HG03103 (cell line): ENCODE measurements at regions not wholly inside any gene's neighbourhood (a gene's known extent, or its start where the extent isn't known, plus 50 kb on each side); places are given as distances from the start of the nearest gene placed in this dataset.
"Not testable (repeated sequence)": the region's sequence is repeated elsewhere in the genome, so short reads cannot be mapped to it uniquely, and the experiment has no call there.

Experiments used
- ATAC-seq: cut with Tn5 transposase; IDR thresholded peaks from one replicate; pipeline ENCODE4 v1.9.1; 2021; ENCODE audit warnings: low read depth; ENCODE audit not compliant: unreplicated experiment

DNA sequence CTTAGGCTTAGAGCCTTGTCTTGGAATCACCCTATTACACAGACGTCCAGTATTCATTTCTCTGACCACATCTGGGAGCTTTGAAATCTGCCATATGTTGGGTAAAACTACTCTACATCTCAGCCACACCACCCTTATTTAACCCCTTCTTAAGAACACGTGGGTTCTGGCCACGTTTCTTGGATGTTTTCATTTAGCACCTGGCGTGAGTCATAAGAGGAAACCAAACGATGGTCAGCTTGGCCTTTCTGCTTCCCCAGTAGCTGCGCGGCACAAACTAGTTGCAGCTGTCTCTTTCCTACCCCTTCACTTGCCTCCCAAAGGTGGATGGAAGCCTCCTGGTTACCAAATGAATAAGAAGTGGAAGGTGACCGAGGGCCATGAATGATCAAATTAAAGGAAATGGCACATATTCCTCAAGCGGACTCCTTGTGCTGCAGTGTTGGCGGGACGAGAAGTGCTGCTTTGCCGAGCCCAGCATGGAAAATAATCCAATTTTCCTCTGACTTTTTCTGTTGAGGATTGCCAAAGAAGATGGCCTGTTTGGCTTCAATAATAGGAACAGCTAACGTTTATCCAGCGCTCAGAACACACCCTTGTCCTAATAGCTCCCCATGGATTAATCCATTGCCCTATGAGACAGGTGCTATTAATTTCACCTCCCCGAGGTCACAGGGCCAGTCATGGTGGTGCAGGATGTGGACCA lies 154.1 kb downstream of the ZNF664 start:
- ATAC-seq, result no peak

DNA sequence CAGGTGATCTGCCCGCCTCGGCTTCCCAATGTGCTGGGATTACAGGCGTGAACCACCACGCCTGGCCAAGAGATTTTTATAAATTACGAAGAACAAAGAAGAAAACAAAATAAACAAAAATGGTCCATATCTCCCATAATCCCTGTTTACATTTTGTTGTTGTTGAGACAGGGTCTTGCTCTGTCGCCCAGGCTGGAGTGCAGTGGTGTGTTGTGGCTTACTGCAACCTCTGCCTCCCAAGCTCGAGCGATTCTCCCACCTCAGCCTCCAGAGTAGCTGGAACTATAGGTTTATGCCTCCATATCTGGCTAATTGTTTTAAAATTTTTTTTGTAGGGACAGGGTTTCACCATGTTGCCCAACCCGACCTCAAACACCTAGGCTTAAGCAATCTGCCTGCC lies 156.1 kb downstream of the ZNF664 start:
- no peak for ATAC-seq

DNA sequence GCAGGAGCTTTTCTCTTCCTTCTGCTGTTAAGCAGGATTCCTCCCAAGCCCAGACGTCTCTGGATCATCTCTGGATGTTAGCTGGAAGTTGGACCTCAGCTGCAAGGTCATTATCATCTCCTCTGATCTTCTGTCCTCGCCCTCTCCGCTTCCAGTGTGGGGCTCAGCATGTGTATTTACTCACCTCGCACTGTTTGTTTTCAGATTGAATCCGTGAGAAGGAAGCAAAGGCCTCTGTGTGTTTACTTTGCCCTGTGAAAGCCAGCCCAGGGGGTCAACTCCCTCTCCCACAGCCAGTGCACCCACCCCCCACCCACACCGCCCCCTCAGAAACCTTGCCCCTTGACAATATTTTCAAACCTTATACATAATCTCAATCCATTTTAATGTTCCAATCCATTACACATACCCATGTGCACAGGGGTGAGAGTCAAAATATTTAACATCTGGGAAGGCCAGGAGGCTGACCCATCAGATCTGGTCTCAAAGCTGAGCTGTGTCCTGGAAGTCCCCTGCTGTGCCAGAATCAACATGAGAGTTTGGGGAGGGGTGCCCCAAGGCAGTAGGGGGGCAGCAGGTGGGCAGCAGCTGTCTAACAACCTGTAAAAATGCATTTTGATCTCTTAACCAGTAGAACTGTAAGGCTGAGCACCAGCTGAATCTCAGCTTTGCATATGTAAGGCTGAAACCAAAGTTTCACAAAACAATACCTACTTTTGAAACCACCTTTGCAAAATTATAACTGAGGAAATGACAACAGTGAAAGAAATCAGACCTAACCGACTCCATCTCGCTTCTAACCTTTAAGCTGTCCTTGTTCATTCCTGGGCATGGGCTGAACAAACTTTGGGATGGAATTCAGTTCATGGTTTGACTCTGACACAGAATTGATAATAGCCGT lies 157.9 kb downstream of the ZNF664 start:
- ATAC-seq, result no peak

DNA sequence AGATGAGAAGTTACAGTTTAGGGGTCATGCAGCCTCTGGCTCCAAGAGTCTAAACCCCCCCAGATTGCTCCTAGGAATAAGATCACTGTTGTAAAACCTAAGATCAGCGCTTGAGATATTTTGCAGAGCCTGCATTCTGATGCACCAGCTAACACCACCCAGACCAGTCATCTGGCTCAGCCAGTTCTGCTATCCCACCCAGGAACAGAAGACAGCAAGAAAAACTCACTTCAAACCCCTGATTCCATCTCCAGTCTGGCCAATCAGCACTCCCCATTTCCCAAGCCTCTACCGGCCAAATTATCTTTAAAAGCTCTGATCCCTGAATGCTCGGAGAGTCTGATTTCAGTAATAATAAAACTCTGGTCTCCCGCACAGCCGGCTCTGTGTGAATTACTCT lies 158.6 kb downstream of the ZNF664 start:
- ATAC-seq, result no peak

DNA sequence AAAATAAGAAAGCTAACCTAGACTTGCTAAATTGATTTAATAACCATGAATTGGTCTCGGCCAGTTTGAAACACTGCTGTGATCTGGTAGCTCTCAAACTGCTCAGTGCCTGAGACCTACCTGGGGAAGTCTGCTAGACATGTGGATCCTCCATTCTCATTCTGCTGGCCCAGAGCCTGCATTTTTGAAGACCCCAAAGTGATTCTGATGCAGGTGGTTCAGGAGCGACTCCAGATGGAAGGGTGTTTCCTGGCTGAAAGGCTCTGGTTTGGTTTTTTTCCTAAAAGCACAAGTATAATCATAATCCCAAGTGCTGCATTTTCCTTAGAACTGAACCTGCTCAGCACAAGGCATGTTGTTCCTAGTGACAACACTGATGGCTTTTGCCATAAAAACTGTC lies 159.5 kb downstream of the ZNF664 start:
- no peak for ATAC-seq

DNA sequence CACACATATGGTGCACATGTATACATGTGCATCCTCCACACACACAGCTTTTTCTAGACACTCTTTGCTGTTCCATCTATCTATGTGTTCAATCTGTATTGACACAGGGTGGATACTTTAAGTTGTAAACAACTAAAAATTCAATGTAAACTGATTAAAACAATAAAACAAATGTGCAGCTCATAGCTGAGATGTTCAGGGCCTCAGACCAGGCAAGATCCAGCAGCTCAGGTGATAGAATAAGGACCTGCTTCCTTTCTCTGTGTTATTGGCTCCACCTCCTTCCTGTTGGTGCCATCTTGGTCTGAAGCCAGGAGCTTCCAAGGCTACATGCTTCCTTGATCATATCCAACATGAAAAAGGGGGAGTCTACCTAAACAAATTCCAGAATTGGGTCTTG lies 158.1 kb upstream of the RFLNA start:
- ATAC-seq, result no peak

DNA sequence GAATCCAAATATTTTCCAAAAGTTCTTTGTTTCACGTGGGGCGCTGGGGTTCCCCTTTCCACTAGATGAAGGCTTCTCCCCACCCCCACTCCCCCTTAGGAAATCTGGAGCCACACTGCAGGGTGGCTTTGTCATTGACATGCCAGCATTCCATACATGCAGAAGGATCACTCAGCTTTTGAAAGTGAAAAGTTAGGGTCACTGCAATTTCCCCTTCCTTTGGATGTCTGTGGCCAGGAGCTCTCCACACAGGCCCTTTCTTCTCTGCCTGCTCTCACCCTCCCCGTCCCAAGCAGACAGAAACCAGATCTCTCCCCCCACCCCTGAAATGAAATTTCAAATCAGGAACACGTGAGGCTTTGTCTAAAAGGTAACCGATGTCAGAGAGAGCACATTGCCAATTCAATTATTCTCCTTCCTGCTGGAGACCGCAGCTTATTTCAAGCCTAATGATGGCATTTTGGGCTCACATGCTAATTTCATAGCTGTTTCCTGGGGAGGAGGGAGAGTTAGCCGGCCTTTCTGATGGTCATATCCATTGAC lies 153.9 kb upstream of the RFLNA start:
- no peak for ATAC-seq

DNA sequence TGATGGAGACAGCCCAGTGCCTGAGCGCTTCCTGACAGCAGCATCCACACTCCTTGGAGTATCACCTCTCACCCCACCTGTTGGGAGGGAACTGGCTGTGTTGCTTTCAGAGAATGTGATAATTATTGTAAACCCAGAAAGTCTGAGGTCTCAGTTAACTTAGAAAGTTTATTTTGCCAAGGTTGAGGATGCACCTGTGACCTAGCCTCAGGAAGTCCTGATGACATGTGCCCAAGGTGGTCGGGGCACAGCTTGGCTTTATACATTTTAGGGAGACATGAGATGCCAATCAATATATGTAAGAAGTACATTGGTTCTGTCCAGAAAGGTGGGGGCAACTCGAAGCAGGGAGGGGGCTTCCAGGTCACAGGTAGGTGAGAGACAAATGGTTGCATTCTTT lies 153.3 kb upstream of the RFLNA start:
- not testable (repeated sequence) for ATAC-seq

DNA sequence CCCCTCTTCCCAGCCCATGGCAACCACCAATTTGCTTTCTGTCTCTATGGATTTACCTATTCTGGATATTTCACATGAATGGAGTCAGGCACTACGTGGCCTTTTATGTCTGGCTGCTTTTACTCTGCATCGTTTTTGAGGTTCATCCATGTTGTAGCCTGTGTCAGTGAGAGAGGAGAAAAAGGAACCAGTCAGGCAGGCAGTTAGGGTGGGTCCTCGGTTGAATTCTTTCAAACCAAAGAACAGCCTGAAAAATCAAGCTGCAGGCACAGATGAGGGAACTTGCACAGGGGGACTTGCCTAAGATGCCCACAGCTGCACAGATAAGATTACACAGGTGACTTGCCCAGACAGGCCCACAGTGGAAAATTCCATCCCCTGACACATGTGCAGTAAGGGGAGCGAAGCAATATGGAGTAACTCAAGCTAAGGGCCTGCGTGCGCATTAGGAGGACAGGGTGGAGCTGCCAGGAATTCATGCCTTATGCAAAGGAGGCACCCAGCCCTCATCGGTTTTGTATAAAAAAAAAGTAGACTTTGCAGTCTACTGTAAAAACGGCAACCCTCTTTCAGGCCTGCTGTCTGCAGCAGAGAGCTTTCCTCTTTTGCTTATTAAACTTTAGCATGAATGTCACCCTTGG lies 152.4 kb upstream of the RFLNA start:
- ATAC-seq, result no peak

DNA sequence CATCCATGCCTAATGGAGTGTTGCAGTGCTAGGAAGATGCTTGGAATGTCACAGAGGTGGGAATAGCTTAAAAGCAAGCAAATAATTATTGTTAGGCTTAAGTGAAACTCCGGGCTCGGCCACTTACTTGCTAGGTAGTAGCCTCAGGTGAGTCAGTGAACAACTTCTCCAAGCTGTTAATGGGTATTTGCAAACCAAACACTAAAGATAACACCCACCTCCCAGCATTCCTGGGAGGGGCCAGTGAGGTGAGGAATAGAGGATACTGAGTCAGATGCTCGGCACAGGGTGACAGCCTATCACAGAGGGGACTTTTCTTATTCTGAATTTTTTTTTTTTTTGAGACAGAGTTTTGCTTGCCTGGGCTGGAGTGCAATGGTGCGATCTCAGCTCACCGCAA lies 151.2 kb upstream of the RFLNA start:
- no peak for ATAC-seq

DNA sequence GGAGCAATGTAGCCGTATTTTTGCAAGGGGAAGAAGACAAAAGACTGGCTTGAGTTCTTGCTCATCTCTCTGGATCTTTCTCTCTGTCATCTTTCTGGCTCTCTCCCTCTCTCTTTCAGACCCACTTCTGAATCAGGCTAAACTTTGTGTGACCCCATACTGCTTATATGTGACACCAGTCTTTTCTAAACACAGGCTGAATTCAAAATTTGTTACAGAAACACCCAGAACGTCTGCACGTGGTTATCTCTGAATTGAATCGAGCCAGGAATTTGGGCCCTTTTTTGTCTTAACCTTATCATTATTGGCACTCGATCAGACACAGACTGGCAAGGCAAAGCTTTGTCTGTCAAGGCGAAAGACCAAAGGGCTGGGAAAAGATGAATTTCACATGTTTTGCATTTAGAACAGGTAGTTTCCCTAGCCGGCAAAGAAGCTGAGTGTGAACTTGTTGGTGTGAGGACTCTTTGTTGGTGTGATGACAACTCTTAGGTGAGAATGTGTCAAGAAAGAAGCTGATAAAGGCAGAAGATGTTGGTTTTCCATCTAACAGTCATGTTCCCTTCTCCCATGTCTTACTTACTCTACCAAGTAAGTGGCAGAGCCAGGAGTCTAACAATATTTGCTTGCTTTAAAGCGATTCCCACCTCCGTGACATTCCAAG lies 150.2 kb upstream of the RFLNA start:
- no peak for ATAC-seq

DNA sequence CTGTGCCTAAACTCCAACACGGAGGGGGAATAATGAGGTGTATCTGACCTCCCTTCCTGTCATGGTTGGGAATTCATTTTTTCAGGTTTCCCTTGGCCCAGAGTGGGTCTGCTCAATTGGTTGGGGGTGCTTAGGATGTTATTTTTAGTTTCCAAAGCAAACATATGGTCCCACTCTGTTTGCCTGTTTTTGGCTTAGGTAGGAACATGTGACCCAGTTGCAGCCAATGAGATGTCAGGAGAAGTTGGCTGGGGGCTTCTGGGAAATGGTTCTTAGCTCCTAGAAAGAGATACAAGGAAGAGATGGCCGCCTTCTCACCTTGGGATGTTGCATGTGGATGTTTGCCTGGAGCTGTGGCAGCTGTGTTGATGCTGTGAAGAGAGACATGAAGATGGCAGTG lies 147.9 kb upstream of the RFLNA start:
- no peak for ATAC-seq

DNA sequence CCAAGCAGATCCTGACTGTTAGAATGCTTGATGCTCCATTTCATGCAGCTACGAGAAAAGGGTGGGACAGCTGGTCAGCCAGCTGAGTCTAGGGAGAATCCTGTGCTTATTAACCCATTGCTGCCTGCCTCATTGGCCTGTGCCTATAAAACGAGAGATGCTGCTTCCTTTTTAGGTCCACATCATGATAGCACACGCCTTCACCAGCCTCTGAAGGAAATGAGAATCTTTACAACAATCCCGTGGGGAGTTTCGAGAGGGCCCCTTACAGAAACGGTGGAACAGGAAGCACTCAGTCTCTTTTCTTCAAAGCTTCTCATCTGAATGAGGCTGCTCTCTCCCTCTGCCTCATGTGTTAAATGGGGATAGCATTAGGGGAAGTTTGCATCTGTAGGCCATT lies 147.3 kb upstream of the RFLNA start:
- peak; percentile 81 for ATAC-seq

DNA sequence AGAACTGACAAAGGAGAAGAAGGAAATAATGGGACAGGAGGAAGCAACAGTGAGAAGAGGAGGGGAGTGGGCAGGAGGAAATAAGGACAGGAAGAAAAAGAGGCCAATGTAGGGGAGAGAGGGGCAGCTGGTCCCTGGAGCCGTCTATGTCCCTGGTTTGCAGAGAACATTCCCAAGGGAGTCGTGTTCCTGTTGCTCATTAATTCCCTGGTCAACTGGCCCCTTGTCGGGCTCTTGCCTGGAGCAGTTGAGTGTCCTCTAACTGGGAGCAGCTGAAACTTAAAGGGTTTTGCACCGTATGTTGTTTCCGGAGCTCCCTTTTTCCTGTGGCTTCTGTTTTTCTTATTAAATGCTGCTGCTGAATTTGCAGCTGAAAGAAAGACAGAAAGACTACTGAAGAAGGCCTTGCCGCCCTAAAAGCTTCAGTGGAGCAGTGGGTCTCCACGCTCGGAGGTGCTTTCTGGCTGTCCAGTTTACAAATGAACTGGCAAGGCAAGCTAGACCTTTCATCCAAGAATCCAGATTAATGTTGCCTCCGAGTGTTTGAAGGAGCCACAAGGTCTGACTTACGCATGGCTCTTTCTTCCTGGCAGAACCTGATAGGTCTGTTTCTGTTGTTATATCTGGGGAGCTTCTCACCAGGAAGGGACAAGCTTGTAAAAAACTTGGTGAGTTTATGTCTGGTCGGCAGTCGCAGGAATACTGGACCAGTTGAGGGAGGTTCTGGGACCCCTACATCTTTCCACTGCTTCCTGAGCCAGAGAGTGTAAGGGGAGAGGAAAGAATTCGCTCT lies 146.2 kb upstream of the RFLNA start:
- ATAC-seq, result no peak

DNA sequence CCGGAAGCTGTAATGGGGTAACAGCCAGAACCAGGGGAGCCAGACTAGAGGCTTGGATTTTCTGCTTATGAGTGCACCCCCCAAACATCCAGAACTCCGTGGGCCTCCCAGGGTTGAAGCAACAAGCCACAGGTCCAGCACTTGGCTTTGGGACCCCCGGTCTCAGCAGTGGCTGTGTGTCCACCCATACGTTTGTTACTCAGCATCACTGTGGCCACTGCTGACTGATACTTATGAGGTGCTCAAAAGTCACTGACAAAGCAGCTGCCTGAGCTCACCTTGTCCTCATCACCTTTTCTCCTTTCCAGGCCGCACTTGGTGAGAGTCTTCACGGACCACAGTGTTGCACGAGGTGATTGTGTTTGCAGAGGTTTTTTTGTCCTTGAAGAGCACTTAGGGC lies 145.6 kb upstream of the RFLNA start:
- ATAC-seq, result no peak

DNA sequence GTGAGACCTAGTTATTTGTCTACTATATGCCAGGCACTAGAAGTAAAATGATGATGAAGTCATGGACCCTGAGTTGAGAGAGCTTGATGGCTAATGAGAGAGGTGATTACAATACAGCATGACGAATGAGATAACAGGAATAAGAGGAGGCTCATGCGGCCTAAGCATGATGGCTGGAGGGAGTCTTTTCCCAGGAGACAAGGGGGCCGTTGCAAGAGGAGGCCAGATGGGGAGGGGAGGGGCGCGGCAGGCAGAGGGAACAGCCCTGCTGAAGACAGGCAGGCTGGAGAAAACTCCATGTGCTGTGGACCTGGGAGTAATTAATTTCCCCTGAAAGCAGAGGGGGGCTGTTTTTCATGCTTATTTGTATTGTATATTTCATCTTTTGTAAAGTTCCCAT lies 144.7 kb upstream of the RFLNA start:
- no peak for ATAC-seq

DNA sequence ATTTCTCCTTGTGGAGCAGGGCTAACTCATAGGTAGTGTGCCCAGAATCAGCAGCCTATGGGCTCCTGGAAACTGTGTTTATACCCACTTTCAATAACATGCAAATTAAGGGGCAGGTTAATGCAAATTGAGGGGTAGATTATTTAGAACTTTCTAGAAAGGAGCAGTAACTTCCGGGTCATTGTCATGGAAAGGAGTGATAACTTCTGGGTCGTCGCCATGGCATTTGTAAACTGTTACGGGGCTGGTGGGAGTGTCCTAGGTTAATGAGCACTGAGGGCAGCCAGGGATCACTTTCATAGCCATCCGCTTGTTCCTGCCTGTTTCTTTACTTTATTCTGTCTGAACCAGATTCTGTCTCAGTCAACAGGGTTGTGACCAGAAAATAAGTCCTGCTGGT lies 143.3 kb upstream of the RFLNA start:
- ATAC-seq, result no peak

DNA sequence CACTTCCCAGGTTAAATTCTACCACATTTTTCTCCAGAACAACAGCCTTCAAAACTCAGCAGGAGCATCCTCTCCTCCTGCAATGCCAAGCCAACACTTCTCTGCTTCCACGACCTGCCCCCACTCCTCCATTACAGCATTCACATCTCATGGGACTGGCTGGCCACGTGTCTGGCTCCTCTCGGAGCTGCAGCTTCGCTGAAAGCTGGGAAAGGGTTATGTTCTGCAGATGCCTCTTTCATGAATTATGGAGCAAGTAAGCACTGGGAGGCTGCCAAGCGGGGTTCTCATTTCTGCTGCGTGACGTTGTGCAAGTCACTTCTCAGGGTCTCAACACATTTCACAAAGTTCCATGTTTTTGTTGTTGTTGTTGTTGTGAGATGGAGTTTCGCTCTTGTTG lies 142.2 kb upstream of the RFLNA start:
- no peak for ATAC-seq

DNA sequence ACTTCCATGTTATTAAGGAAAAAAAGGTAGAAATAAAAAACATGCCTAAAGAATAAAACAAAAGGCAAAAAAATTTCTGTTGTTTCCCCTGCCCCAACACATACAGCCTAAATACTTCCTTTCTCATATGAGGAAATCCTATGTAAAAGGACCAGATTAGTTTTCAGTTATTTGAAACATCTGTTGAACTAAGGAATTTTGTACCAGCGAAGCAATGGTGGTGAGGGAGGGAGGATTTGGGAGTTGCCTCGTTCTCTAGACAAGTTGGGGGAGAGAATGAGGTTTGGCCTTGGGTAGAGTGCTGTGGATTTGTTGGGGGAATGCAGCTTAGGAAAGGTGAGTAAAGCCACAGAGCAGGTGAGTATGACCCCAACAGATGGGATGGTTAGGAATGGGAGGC lies 141.5 kb upstream of the RFLNA start:
- ATAC-seq, result no peak

DNA sequence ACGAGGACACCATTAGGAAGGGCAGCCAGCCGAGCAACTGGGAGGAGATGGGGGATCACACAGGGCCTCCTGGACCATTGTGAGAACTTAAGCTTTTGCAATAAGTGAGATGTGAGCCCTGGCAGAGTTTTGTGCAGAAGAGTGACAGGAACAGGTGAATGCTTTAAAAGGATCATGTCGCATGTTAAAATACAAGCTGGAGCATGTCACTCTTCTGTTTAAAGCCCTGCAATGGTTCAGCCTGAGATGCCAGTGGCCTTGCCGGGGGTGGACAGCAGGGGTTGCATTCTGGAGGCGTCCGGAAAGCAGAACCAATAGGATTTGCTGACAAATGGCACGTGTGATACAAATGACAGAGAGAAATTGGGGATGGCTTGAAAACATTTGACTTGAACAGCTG lies 137.5 kb upstream of the RFLNA start:
- no peak for ATAC-seq
